Mesenchymal stem cell (in vitro differentiated cells and primary cell): ENCODE measurements at regions not wholly inside any gene's neighbourhood (a gene's known extent, or its start where the extent isn't known, plus 50 kb on each side); places are given as distances from the start of the nearest gene placed in this dataset.

Source experiments
- DNase-seq: peaks from one replicate; pipeline ENCODE4 v3.0.0-alpha.2; 2013
- H2AFZ ChIP-seq: one replicate; pipeline ENCODE4 v1.6.1; 2013; ENCODE audit warnings: low read depth, mild to moderate bottlenecking, control low read depth, inconsistent platforms, low read length, moderate library complexity
- H2AK5ac ChIP-seq: 2 replicates; pipeline ENCODE4 v1.6.1; 2013; ENCODE audit warnings: low read length, moderate library complexity, mild to moderate bottlenecking, inconsistent platforms; ENCODE audit not compliant: severe bottlenecking
- H2BK120ac ChIP-seq: one replicate; pipeline ENCODE4 v1.6.1; 2013; ENCODE audit warnings: low read depth, mild to moderate bottlenecking, inconsistent platforms, low read length, moderate library complexity
- H2BK12ac ChIP-seq, 2 experiments: one replicate each; pipeline ENCODE4 v1.6.1; 2013; ENCODE audit warnings: inconsistent platforms in 2 of 2, low read length in 2 of 2, mild to moderate bottlenecking in 2 of 2, moderate library complexity in 2 of 2, control low read depth in 1 of 2
- H2BK15ac ChIP-seq: one replicate; pipeline ENCODE4 v1.6.1; 2013; ENCODE audit warnings: mild to moderate bottlenecking, low read depth, inconsistent platforms; ENCODE audit not compliant: poor library complexity, severe bottlenecking
- H2BK5ac ChIP-seq: 2 replicates; pipeline ENCODE4 v1.6.1; 2013; ENCODE audit warnings: low read depth, mild to moderate bottlenecking, low read length, control low read depth, inconsistent platforms; ENCODE audit not compliant: poor library complexity, severe bottlenecking
- H3K14ac ChIP-seq, 2 experiments: one replicate each; pipeline ENCODE4 v1.6.1; 2013; ENCODE audit warnings: inconsistent platforms in 2 of 2, low read length in 2 of 2, control low read depth in 1 of 2, mild to moderate bottlenecking in 1 of 2, moderate library complexity in 1 of 2
- H3K18ac ChIP-seq, 2 experiments: one replicate each; pipeline ENCODE4 v1.6.1; 2013; ENCODE audit warnings: inconsistent platforms in 2 of 2, low read length in 2 of 2, control low read depth in 1 of 2, low read depth in 1 of 2, mild to moderate bottlenecking in 1 of 2
- H3K23ac ChIP-seq, 2 experiments: one replicate each; pipeline ENCODE4 v1.6.1; 2013; ENCODE audit warnings: inconsistent platforms in 2 of 2, low read length in 2 of 2, mild to moderate bottlenecking in 2 of 2, moderate library complexity in 2 of 2, control low read depth in 1 of 2
- H3K27ac ChIP-seq: 2 replicates; pipeline ENCODE4 v1.5.1; 2013; ENCODE audit warnings: mild to moderate bottlenecking, moderate library complexity, low read length, control low read depth, inconsistent platforms; ENCODE audit not compliant: poor library complexity, severe bottlenecking
- H3K27me3 ChIP-seq, 2 experiments: 2 replicates each; pipeline versions ENCODE4 v1.6.1 to v1.7.0; 2013; ENCODE audit warnings: low read length in 2 of 2, mild to moderate bottlenecking in 2 of 2, moderate library complexity in 2 of 2, control low read depth in 1 of 2, inconsistent platforms in 1 of 2; ENCODE audit not compliant: control insufficient read depth in 1 of 2, insufficient read depth in 1 of 2
- H3K36me3 ChIP-seq, 2 experiments: 2 replicates each; pipeline versions ENCODE4 v1.6.1 to v1.7.0; 2013; ENCODE audit warnings: low read length in 2 of 2, control low read depth in 1 of 2, inconsistent platforms in 1 of 2, low read depth in 1 of 2, mild to moderate bottlenecking in 1 of 2; ENCODE audit not compliant: insufficient read depth in 2 of 2, control insufficient read depth in 1 of 2
- H3K4ac ChIP-seq, 2 experiments: one replicate each; pipeline ENCODE4 v1.6.1; 2013; ENCODE audit warnings: inconsistent platforms in 2 of 2, low read length in 2 of 2, mild to moderate bottlenecking in 2 of 2, moderate library complexity in 2 of 2, control low read depth in 1 of 2, low read depth in 1 of 2
- H3K4me1 ChIP-seq: 2 replicates; pipeline ENCODE4 v1.6.1; 2013; ENCODE audit warnings: low read depth, low read length, control low read depth; ENCODE audit not compliant: control insufficient read depth, insufficient read depth
- H3K4me2 ChIP-seq: 2 replicates; pipeline ENCODE4 v1.6.1; 2013; ENCODE audit warnings: low read length, mild to moderate bottlenecking, inconsistent platforms; ENCODE audit not compliant: poor library complexity, severe bottlenecking
- H3K4me3 ChIP-seq, 2 experiments: 2 replicates each; pipeline versions ENCODE4 v1.5.1 to v1.7.0; 2013; ENCODE audit warnings: low read length in 2 of 2, mild to moderate bottlenecking in 2 of 2, control low read depth in 1 of 2, low read depth in 1 of 2; ENCODE audit not compliant: insufficient read depth in 1 of 2
- H3K79me1 ChIP-seq: replicated peaks from 2 replicates; pipeline ENCODE4 v1.6.1; 2013; ENCODE audit warnings: mild to moderate bottlenecking, control low read depth, low read length, inconsistent platforms; ENCODE audit not compliant: poor library complexity, severe bottlenecking
- H3K9ac ChIP-seq: 2 replicates; pipeline ENCODE4 v1.7.0; 2013; ENCODE audit warnings: mild to moderate bottlenecking, low read length, moderate library complexity
- H3K9me3 ChIP-seq: 2 replicates; pipeline ENCODE4 v1.7.0; 2013; ENCODE audit warnings: mild to moderate bottlenecking, low read length; ENCODE audit not compliant: control insufficient read depth
- H4K8ac ChIP-seq: one replicate; pipeline ENCODE4 v1.6.1; 2013; ENCODE audit warnings: inconsistent platforms, mild to moderate bottlenecking, low read length, moderate library complexity
- H4K91ac ChIP-seq: one replicate; pipeline ENCODE4 v1.6.1; 2013; ENCODE audit warnings: mild to moderate bottlenecking, low read length, inconsistent platforms
- WGBS: methylation state at CpG from one replicate; pipeline ENCODE4 v1.1.7; 2013; ENCODE audit warnings: mixed read lengths; 5-methylcytosine and 5-hydroxymethylcytosine counted together

- Histone ChIP-seq H3K27me3 (no peaks in the 10 kb centered on the region), H2BK5ac (no peak overlapping the region), H2AK5ac (no peak overlapping the region), H4K8ac (peak overlapping the region; percentile 21), H3K9ac (no peak overlapping the region), H3K27ac (no peak overlapping the region), H3K23ac (no peak overlapping the region), H2BK120ac (no peak overlapping the region), H3K18ac (no peak overlapping the region), H3K4ac (no peak overlapping the region), H3K79me1 (peaks cover 21% of the 10 kb centered on the region), H2BK15ac (no peak overlapping the region), H3K14ac (no peak overlapping the region), H3K9me3 (no peaks in the 10 kb centered on the region), H3K36me3 (peaks cover 0 to 9% of the 10 kb centered on the region in 2 experiments), H2BK12ac (peak overlapping the region in 1 of 2 experiments; percentile 61), H3K4me2 (no peak overlapping the region), H2AFZ (no peak overlapping the region), H4K91ac (no peak overlapping the region), H3K4me3 (no peak overlapping the region), H3K4me1 (peaks cover 57% of the 10 kb centered on the region)
- WGBS, result 88% methylated on average over 4 of the region's 5 CpGs
- DNase-seq, result no peak
Observed at GRCh38 chr16:85239239-85239638, 127.0 kb upstream of the CIBAR2 start.

- no peak overlapping the region for H2BK120ac ChIP-seq
- H2BK12ac ChIP-seq, result no peak overlapping the region
- no peak overlapping the region for H4K91ac ChIP-seq
- no peak overlapping the region for H3K23ac ChIP-seq
- peak overlapping the region in 1 of 2 experiments; percentile 35 for H3K4ac ChIP-seq
- no peak for DNase-seq
- H3K27ac ChIP-seq, result no peak overlapping the region
- H2BK5ac ChIP-seq, result no peak overlapping the region
- peak overlapping the region; percentile 62 for H4K8ac ChIP-seq
- H3K27me3 ChIP-seq, result no peaks in the 10 kb centered on the region
- H3K9ac ChIP-seq, result no peak overlapping the region
- no peak overlapping the region for H2AFZ ChIP-seq
- H3K36me3 ChIP-seq, result peaks cover 0 to 9% of the 10 kb centered on the region in 2 experiments
- no peak overlapping the region for H3K14ac ChIP-seq
- no peaks in the 10 kb centered on the region for H3K9me3 ChIP-seq
- no peak overlapping the region for H2AK5ac ChIP-seq
- no peak overlapping the region for H3K4me3 ChIP-seq
- H3K79me1 ChIP-seq, result peaks cover 21% of the 10 kb centered on the region
- peaks cover 53% of the 10 kb centered on the region for H3K4me1 ChIP-seq
- WGBS, result 83% methylated on average over 6 of the region's 8 CpGs
- no peak overlapping the region for H3K4me2 ChIP-seq
- H2BK15ac ChIP-seq, result no peak overlapping the region
- H3K18ac ChIP-seq, result no peak overlapping the region
Observed at GRCh38 chr16:85239871-85240270, 127.6 kb upstream of the CIBAR2 start.

- Histone ChIP-seq H2BK120ac (no peak overlapping the region), H3K79me1 (peaks cover 23% of the 10 kb centered on the region), H3K27ac (no peak overlapping the region), H2AFZ (no peak overlapping the region), H3K9ac (no peak overlapping the region), H2BK15ac (no peak overlapping the region), H3K9me3 (no peaks in the 10 kb centered on the region), H3K4me1 (peaks cover 50% of the 10 kb centered on the region), H3K4me3 (no peak overlapping the region), H3K14ac (peak overlapping the region in 1 of 2 experiments; percentile 44), H3K36me3 (peaks cover 0 to 9% of the 10 kb centered on the region in 2 experiments), H3K4me2 (no peak overlapping the region), H3K4ac (no peak overlapping the region), H2AK5ac (no peak overlapping the region), H2BK12ac (no peak overlapping the region), H3K23ac (no peak overlapping the region), H3K18ac (peak overlapping the region in 1 of 2 experiments; percentile 38), H2BK5ac (no peak overlapping the region), H4K91ac (no peak overlapping the region), H3K27me3 (no peaks in the 10 kb centered on the region), H4K8ac (no peak overlapping the region)
- WGBS, result 89% methylated on average over 17 of the region's 18 CpGs
- DNase-seq, result no peak
Observed at GRCh38 chr16:85240982-85241924, 129.0 kb upstream of the CIBAR2 start.

DNA sequence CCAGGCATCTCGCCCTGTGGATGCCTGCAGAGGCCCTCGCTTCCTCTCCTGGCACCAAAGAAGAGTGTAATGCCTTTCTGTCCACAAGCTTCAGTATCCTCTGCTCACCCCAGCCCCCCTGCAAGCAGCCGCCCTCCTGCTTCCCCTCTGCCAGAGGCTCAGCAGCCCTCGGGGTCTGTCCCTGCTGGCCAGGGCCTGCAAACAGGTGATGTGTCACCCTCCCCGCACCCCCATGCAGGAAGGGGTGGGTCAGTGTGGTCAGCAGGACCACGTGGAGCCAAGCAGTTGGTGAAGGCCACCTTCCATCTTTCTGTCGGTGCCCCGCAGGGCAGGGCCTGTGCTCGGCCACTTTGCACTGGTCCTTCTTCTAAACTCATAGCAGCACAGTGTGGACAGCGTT, 129.9 kb upstream of the CIBAR2 start:
- H3K27ac ChIP-seq, result no peak overlapping the region
- H3K79me1 ChIP-seq, result peaks cover 23% of the 10 kb centered on the region
- H2AFZ ChIP-seq, result no peak overlapping the region
- H3K4ac ChIP-seq, result peak overlapping the region in 1 of 2 experiments; percentile 5
- no peak for DNase-seq
- H2BK5ac ChIP-seq, result no peak overlapping the region
- H2BK15ac ChIP-seq, result no peak overlapping the region
- peak overlapping the region in 1 of 2 experiments; percentile 37 for H3K18ac ChIP-seq
- no peak overlapping the region for H3K4me2 ChIP-seq
- no peak overlapping the region for H3K4me3 ChIP-seq
- H3K14ac ChIP-seq, result peak overlapping the region in 1 of 2 experiments; percentile 44
- H3K27me3 ChIP-seq, result no peaks in the 10 kb centered on the region
- WGBS, result 77% methylated on average over 10 of the region's 10 CpGs
- H3K9ac ChIP-seq, result no peak overlapping the region
- H4K91ac ChIP-seq, result no peak overlapping the region
- no peak overlapping the region for H2BK120ac ChIP-seq
- no peak overlapping the region for H4K8ac ChIP-seq
- peaks cover 52% of the 10 kb centered on the region for H3K4me1 ChIP-seq
- H3K23ac ChIP-seq, result no peak overlapping the region
- no peaks in the 10 kb centered on the region for H3K9me3 ChIP-seq
- peak overlapping the region in 1 of 2 experiments; percentile 42 for H2BK12ac ChIP-seq
- no peak overlapping the region for H2AK5ac ChIP-seq
- H3K36me3 ChIP-seq, result peaks cover 0 to 9% of the 10 kb centered on the region in 2 experiments
